OCI-LY3 (cell line): ENCODE measurements at regions not wholly inside any gene's neighbourhood (a gene's known extent, or its start where the extent isn't known, plus 50 kb on each side); places are given as distances from the start of the nearest gene placed in this dataset.

Source experiments
- H2AFZ ChIP-seq: fragments of 200-600, 300-600 bp; shearing (Covaris generic); 2 replicates; pipeline ENCODE4 v1.6.0; 2014; ENCODE audit warnings: antibody characterized with exemption, low read depth, low read length
- H3K27ac ChIP-seq: fragments of 200-600, 300-600 bp; sonication (generic); 2 replicates; pipeline ENCODE4 v1.5.1; 2014; ENCODE audit warnings: mild to moderate bottlenecking, low read length, moderate library complexity, mixed read lengths
- H3K27me3 ChIP-seq: fragments of 200-600, 300-600 bp; sonication (generic); 2 replicates; pipeline ENCODE4 v1.6.1; 2014; ENCODE audit warnings: low read depth, low read length, mixed read lengths
- H3K36me3 ChIP-seq: fragments of 200-600, 300-600 bp; sonication (generic); replicated peaks from 2 replicates; pipeline ENCODE3; 2014; ENCODE audit warnings: low read depth, low read length, mixed read lengths
- H3K4me1 ChIP-seq: fragments of 300-600, 200-600 bp; sonication (generic); 2 replicates; pipeline ENCODE4 v1.6.1; 2014; ENCODE audit warnings: low read length, mixed read lengths
- H3K4me2 ChIP-seq: fragments of 200-600, 300-600 bp; sonication (generic); 2 replicates; pipeline ENCODE4 v1.6.1; 2014; ENCODE audit warnings: low read length, mixed read lengths
- H3K4me3 ChIP-seq: fragments of 300-600, 200-600 bp; sonication (generic); 2 replicates; pipeline ENCODE4 v1.5.1; 2014; ENCODE audit warnings: antibody characterized with exemption, mild to moderate bottlenecking, low read length, moderate library complexity
- H3K79me2 ChIP-seq: fragments of 300-600, 200-600 bp; shearing (Covaris generic); 2 replicates; pipeline ENCODE4 v1.6.1; 2014; ENCODE audit warnings: mild to moderate bottlenecking, low read length, mixed read lengths
- H3K9ac ChIP-seq: fragments of 300-600, 200-600 bp; shearing (Covaris generic); 2 replicates; pipeline ENCODE4 v1.6.0; 2014; ENCODE audit warnings: mild to moderate bottlenecking, low read length, moderate library complexity
- H3K9me3 ChIP-seq: fragments of 200-600, 300-600 bp; shearing (Covaris generic); 2 replicates; pipeline ENCODE4 v1.6.1; 2014; ENCODE audit warnings: low read length, mixed read lengths; ENCODE audit not compliant: insufficient read depth
- H4K20me1 ChIP-seq: fragments of 200-600, 300-600 bp; sonication (generic); 2 replicates; pipeline ENCODE4 v1.6.1; 2016; ENCODE audit warnings: low read length, mixed read lengths; ENCODE audit not compliant: insufficient read depth
- EZH2phosphoT487 ChIP-seq: fragments of 200-600 bp; shearing (Covaris generic); IDR thresholded peaks from 2 replicates; pipeline ENCODE4 v1.6.1; 2018; ENCODE audit warnings: antibody characterized with exemption, mixed run types, low read depth
- TF ChIP-seq, protein P1 (sequence below): fragments of 200-600, 300-600 bp; sonication (generic); IDR thresholded peaks from 2 replicates; pipeline ENCODE4 v1.5.1; 2014; ENCODE audit warnings: antibody characterized with exemption, low read length, low read depth

DNA sequence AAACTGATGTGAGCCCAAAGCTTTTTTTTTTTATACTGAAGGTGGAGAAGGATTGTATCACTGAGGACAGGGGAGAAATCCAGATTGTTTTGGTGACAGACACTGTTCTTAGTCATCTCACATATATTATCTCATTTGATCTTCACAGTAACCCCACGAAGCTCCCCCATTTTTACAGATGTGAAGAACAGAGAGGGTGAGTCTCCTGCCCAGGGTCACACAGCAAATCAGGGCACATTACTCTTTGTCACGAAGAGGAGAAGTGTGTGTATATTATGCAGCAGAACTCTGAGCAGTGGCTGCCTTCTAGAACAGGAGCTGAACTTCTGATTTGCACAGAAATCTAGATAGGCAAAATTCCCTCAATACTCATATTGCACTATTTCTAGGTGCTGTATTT, 504.3 kb downstream of the XYLT1 start:
- H3K36me3 ChIP-seq: no peaks in the 10 kb centered on the region
- no peak overlapping the region for H3K4me2 ChIP-seq
- no peaks in the 10 kb centered on the region for H4K20me1 ChIP-seq
- H3K79me2 ChIP-seq: no peaks in the 10 kb centered on the region
- no peak overlapping the region for H3K27ac ChIP-seq
- TF ChIP-seq, protein P1, sequence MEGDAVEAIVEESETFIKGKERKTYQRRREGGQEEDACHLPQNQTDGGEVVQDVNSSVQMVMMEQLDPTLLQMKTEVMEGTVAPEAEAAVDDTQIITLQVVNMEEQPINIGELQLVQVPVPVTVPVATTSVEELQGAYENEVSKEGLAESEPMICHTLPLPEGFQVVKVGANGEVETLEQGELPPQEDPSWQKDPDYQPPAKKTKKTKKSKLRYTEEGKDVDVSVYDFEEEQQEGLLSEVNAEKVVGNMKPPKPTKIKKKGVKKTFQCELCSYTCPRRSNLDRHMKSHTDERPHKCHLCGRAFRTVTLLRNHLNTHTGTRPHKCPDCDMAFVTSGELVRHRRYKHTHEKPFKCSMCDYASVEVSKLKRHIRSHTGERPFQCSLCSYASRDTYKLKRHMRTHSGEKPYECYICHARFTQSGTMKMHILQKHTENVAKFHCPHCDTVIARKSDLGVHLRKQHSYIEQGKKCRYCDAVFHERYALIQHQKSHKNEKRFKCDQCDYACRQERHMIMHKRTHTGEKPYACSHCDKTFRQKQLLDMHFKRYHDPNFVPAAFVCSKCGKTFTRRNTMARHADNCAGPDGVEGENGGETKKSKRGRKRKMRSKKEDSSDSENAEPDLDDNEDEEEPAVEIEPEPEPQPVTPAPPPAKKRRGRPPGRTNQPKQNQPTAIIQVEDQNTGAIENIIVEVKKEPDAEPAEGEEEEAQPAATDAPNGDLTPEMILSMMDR: no peak
- TF ChIP-seq EZH2phosphoT487: no peak
- no peaks in the 10 kb centered on the region for H3K27me3 ChIP-seq
- no peaks in the 10 kb centered on the region for H3K4me1 ChIP-seq
- no peak overlapping the region for H2AFZ ChIP-seq
- no peaks in the 10 kb centered on the region for H3K9me3 ChIP-seq
- H3K4me3 ChIP-seq: no peak overlapping the region
- H3K9ac ChIP-seq: no peak overlapping the region

DNA sequence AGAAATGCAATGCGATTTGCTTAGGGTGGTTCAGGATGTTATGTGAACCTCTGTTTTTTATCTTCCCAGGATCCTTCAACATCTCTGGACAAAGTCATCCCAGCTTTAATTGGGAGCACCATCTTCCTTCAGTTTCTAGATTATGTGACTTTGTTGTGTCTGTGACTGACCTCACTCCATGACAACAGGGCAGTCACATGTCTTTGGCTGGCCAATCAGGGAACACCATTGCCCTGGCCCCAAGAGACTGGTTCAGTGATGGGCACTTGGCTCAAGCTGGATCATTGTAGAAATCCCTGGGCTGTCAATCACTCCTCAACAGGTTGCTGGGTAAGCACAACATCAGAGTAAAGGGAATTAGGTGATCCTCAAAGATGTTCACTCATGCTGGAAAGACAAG, 499.7 kb downstream of the XYLT1 start:
- H2AFZ ChIP-seq: no peak overlapping the region
- TF ChIP-seq EZH2phosphoT487: no peak
- TF ChIP-seq, protein P1: no peak
- no peaks in the 10 kb centered on the region for H3K4me1 ChIP-seq
- no peaks in the 10 kb centered on the region for H3K79me2 ChIP-seq
- no peak overlapping the region for H3K4me3 ChIP-seq
- no peaks in the 10 kb centered on the region for H3K9me3 ChIP-seq
- no peaks in the 10 kb centered on the region for H3K27me3 ChIP-seq
- no peaks in the 10 kb centered on the region for H3K36me3 ChIP-seq
- H3K9ac ChIP-seq: no peak overlapping the region
- no peak overlapping the region for H3K27ac ChIP-seq
- H4K20me1 ChIP-seq: no peaks in the 10 kb centered on the region
- H3K4me2 ChIP-seq: no peak overlapping the region

DNA sequence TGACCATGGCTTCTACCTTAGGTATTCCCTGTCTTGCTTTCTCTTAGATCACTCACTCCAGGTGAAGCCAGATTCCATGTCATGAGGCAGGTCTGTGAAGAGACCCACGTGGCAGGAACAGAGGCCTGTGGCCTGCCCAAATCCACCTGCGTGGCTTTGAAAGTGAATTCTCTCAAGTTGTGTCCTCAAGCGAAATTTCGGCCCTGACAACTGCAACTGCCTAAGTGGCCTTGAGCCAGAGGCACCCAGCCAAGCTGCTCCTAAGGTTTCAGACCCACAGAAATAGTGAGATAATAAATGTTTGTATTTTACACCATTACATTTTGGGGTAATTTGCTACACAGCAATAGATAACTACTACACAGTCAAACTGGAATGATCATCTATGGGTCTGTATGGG, 497.9 kb downstream of the XYLT1 start:
- Histone ChIP-seq H3K27me3 (no peaks in the 10 kb centered on the region), H3K79me2 (no peaks in the 10 kb centered on the region), H3K9ac (no peak overlapping the region), H3K4me1 (no peaks in the 10 kb centered on the region), H3K9me3 (no peaks in the 10 kb centered on the region), H3K4me2 (no peak overlapping the region), H2AFZ (no peak overlapping the region), H4K20me1 (no peaks in the 10 kb centered on the region), H3K4me3 (no peak overlapping the region), H3K36me3 (no peaks in the 10 kb centered on the region), H3K27ac (no peak overlapping the region)
- TF ChIP-seq EZH2phosphoT487: no peak
- TF ChIP-seq, protein P1: no peak

DNA sequence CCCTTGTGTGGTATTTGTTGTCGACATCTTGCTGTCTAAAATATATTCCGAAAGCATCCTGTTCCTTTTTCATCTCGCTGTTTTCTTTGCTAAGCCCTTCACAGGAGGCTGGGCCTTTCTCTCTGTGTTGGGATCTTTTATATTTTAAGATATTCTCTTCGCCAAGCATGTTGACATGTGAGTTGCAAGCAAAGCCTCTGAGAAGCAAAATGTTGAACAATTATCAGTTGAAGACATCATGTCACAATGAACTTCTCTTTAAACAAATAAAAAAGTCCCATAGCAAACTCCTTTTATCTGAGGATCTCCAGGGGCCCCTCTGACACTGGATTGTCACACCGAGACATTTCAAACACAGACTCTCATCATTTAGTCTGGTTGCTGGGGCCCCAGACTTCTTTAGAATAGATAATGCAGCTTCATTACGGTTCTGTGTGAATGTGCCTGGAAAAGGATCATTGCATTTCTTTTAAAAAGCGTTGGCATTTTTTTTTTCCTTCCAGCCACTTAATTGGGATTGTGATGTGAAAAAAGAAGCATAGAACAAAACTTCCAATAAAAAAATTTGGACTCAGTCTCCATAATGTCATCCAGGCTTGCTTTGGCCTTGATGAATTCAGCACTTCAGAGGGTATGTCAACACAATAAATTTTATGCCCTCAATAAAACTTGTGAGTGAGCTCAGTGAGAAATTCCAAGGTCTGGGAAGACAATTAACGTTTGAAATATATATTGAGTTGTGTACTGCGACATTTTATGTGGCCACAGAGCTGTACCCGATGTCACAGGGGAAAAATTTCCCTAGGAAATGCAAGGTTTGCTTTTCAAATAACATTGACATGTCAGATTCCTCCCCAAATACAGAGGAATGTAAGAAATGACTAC, 496.8 kb downstream of the XYLT1 start:
- Histone ChIP-seq H3K9ac (no peak overlapping the region), H3K4me1 (no peaks in the 10 kb centered on the region), H3K27me3 (no peaks in the 10 kb centered on the region), H2AFZ (no peak overlapping the region), H4K20me1 (no peaks in the 10 kb centered on the region), H3K36me3 (no peaks in the 10 kb centered on the region), H3K27ac (no peak overlapping the region), H3K9me3 (no peaks in the 10 kb centered on the region), H3K4me3 (no peak overlapping the region), H3K4me2 (no peak overlapping the region), H3K79me2 (no peaks in the 10 kb centered on the region)
- TF ChIP-seq, protein P1: no peak
- TF ChIP-seq EZH2phosphoT487: no peak
